ENCODE measurements at regions not wholly inside any gene's neighbourhood (a gene's known extent, or its start where the extent isn't known, plus 50 kb on each side); places are given as distances from the start of the nearest gene placed in this dataset.

DNA sequence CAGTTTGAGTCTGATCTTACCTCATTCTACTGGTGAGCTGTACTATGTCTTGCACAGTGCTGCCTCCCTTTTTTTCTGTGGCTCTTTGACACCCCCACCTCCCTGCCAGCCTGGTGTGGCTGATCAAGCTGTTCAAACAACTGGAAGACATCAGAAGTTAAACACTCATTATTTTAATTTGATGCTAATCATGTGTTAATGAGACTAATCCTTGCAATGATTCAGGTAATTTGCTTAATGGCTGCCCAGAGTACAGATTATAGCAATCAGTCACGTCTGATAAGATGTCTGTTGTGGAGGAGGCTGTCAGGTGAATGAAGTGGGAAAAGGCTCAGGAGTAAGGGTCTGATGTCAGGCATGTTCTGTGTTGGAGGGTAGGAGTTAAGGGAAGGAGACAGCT is 87.4 kb upstream of the GK2 start:
- intact Hi-C loops (cut with DNase I), result loop anchor here in 1 of 10 donors (5.0 kb wide), 1 partner anchor 82 kb away; no protein-coding TSS in a partner anchor
- Histone ChIP-seq H3K27ac (peak overlapping the region in 2 of 10 donors; percentile 8 to 57), H3K4me3 (peak overlapping the region in 7 of 10 donors; percentile 0 to 39 (median 25)), H3K27me3 (no peaks in the 10 kb centered on the region), H3K4me1 (peaks cover 0 to 4% (median 0%) of the 10 kb centered on the region in 9 donors), H3K36me3 (no peaks in the 10 kb centered on the region), H3K9me3 (no peaks in the 10 kb centered on the region)
- DNase-seq (no peak), ATAC-seq (no peak)
- TF ChIP-seq, protein P1, sequence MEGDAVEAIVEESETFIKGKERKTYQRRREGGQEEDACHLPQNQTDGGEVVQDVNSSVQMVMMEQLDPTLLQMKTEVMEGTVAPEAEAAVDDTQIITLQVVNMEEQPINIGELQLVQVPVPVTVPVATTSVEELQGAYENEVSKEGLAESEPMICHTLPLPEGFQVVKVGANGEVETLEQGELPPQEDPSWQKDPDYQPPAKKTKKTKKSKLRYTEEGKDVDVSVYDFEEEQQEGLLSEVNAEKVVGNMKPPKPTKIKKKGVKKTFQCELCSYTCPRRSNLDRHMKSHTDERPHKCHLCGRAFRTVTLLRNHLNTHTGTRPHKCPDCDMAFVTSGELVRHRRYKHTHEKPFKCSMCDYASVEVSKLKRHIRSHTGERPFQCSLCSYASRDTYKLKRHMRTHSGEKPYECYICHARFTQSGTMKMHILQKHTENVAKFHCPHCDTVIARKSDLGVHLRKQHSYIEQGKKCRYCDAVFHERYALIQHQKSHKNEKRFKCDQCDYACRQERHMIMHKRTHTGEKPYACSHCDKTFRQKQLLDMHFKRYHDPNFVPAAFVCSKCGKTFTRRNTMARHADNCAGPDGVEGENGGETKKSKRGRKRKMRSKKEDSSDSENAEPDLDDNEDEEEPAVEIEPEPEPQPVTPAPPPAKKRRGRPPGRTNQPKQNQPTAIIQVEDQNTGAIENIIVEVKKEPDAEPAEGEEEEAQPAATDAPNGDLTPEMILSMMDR (IDR thresholded peaks at IDR 0.05), result no peak
- WGBS, 2 donors, result 21 to 24% methylated on average over 1 of the region's 1 CpG

DNA sequence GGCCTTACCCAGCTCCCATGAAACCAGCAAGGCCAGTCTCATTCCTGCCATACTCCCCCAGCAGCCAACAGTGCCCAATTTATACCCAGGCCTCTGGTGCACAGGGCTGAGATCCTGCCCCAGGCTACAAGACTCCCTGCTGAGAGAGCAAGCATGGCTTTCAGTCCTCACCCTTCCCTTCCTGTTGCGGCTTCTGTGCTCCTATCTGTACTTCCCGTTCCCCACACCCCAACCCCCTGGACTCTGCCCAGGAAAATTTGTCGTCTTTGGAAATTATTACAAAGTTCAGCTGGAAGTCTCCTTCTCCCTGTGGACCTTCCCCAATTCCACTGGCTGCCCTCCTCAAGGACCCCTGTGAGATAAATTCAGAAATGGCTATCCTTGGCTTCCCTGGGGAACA is 84.1 kb upstream of the GK2 start:
- ATAC-seq (peak; percentile 70 to 94 (median 89)), DNase-seq (peak; percentile 39 to 78)
- intact Hi-C loops (cut with DNase I), result no loop called here
- TF ChIP-seq, protein P1 (IDR thresholded peaks at IDR 0.05), result no peak
- peak overlapping the region in 9 of 10 donors; percentile 17 to 61 (median 28) for H3K27ac ChIP-seq
- H3K4me1 ChIP-seq, result peaks cover 0 to 4% (median 0%) of the 10 kb centered on the region in 9 donors
- no peaks in the 10 kb centered on the region for H3K27me3 ChIP-seq
- peaks cover 0 to 27% (median 0%) of the 10 kb centered on the region in 11 donors for H3K9me3 ChIP-seq
- WGBS, 2 donors, result 38 to 42% methylated on average over 3 of the region's 3 CpGs
- no peaks in the 10 kb centered on the region for H3K36me3 ChIP-seq
- H3K4me3 ChIP-seq, result peak overlapping the region in 7 of 10 donors; percentile 6 to 39 (median 32)

DNA sequence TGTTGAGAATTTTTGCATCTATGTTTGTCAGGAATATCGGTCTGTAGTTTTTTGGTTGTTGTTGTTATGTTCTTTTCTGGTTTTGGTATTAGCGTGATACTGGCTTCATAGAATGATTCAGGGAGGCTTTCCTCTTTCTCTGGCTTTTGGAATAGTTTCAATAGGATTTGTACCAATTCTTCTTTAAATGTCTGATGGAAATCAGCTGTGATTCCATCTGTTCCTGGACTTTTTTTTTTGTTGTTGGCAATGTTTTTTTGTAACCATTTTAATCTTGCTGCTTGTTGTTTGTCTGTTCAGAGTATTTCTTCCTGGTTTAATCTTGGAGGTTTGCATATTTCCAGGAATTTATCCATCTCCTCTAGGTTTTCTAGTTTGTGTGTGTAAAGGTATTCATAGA is 81.5 kb upstream of the GK2 start:
- intact Hi-C loops (cut with DNase I), result no loop called here
- peaks cover 0 to 4% (median 0%) of the 10 kb centered on the region in 9 donors for H3K4me1 ChIP-seq

DNA sequence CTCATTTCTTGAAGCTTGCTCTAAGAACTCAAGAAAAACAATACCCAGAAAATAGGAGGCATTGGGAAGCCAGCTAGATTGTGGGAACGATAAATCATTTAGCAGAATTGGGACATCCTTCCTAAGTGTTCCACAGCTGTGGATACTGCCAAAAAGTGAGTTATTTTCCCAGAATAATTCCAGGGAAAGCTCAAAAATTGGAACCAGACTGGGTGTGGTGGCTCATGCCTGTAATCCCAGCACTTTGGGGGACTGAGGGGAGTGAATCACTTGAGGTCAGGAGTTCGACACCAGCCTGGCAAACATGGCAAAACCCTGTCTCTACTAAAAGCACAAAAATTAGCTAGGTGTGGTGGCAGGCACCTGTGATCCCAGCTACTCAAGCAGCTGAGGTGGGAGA is 68.2 kb upstream of the GK2 start:
- Histone ChIP-seq H3K4me3 (no peak overlapping the region), H3K27me3 (no peaks in the 10 kb centered on the region), H3K9me3 (peaks cover 0 to 7% (median 0%) of the 10 kb centered on the region in 11 donors), H3K4me1 (no peaks in the 10 kb centered on the region), H3K36me3 (no peaks in the 10 kb centered on the region), H3K27ac (no peak overlapping the region)
- 82 to 92% methylated on average over 2 of the region's 2 CpGs for WGBS, 2 donors
- ATAC-seq (no peak), DNase-seq (no peak)
- intact Hi-C loops (cut with DNase I), result no loop called here
- TF ChIP-seq, protein P1 (IDR thresholded peaks at IDR 0.05), result no peak

More for the DNA sequence above, 81.5 kb upstream of the GK2 start:
- H3K9me3 ChIP-seq, result peaks cover 0 to 27% (median 4%) of the 10 kb centered on the region in 11 donors
- 72 to 83% methylated on average over 2 of the region's 2 CpGs for WGBS, 2 donors
- ATAC-seq (no peak), DNase-seq (no peak)
- H3K4me3 ChIP-seq, result no peak overlapping the region
- no peak overlapping the region for H3K27ac ChIP-seq
- H3K27me3 ChIP-seq, result no peaks in the 10 kb centered on the region
- TF ChIP-seq, protein P1 (IDR thresholded peaks at IDR 0.05), result no peak
- H3K36me3 ChIP-seq, result no peaks in the 10 kb centered on the region
